Kidney glomerular epithelial cell (primary cell): ENCODE measurements at regions not wholly inside any gene's neighbourhood (a gene's known extent, or its start where the extent isn't known, plus 50 kb on each side); places are given as distances from the start of the nearest gene placed in this dataset.
"Not testable (repeated sequence)": the region's sequence is repeated elsewhere in the genome, so short reads cannot be mapped to it uniquely, and the experiment has no call there.

Source experiments
- DNase-seq: peaks from one replicate; lab custom pipeline; 2025; lab: John Stamatoyannopoulos, UW

- DNase-seq: no peak
These were observed 684.7 kb downstream of the EFNA5 start for GRCh38 chr5:106986006-106986405.

- DNase-seq: no peak
These were observed 685.6 kb downstream of the EFNA5 start for GRCh38 chr5:106985174-106985573.

- not testable (repeated sequence) for DNase-seq
These were observed 691.6 kb downstream of the EFNA5 start for GRCh38 chr5:106979178-106979577.

GRCh38 chr5:106978582-106979165, 692.1 kb downstream of the EFNA5 start:
- not testable (repeated sequence) for DNase-seq

GRCh38 chr5:106976363-106976762, 694.4 kb downstream of the EFNA5 start:
- no peak for DNase-seq

GRCh38 chr5:106974272-106974671, 696.5 kb downstream of the EFNA5 start:
- DNase-seq: no peak

- peak; percentile 82 for DNase-seq
These were observed 703.9 kb downstream of the EFNA5 start for GRCh38 chr5:106966686-106967315.

- peak; percentile 81 for DNase-seq
These were observed 706.6 kb downstream of the EFNA5 start for GRCh38 chr5:106964132-106964531.

GRCh38 chr5:106963630-106964029, 707.1 kb downstream of the EFNA5 start:
- DNase-seq: no peak

- DNase-seq: no peak
These were observed 708.1 kb downstream of the EFNA5 start for GRCh38 chr5:106962464-106963230.

- no peak for DNase-seq
These were observed 711.4 kb downstream of the EFNA5 start for GRCh38 chr5:106959387-106959786.

- no peak for DNase-seq
These were observed 713.4 kb downstream of the EFNA5 start for GRCh38 chr5:106957336-106957735.

GRCh38 chr5:106956886-106957285, 713.9 kb downstream of the EFNA5 start:
- DNase-seq: no peak

GRCh38 chr5:106956187-106956586, 714.5 kb downstream of the EFNA5 start:
- DNase-seq: no peak

GRCh38 chr5:106940986-106941385, 729.8 kb downstream of the EFNA5 start:
- DNase-seq: peak; percentile 80

GRCh38 chr5:106940301-106940846, 730.4 kb downstream of the EFNA5 start:
- no peak for DNase-seq

GRCh38 chr5:106923409-106923808, 747.3 kb downstream of the EFNA5 start:
- DNase-seq: no peak

- DNase-seq: no peak
These were observed 749.2 kb downstream of the EFNA5 start for GRCh38 chr5:106921567-106921966.

GRCh38 chr5:106910486-106910885, 760.3 kb downstream of the EFNA5 start:
- DNase-seq: no peak

GRCh38 chr5:106909716-106910115, 761.0 kb downstream of the EFNA5 start:
- DNase-seq: no peak

GRCh38 chr5:106907979-106908378, 762.8 kb downstream of the EFNA5 start:
- DNase-seq: no peak

- no peak for DNase-seq
These were observed 764.5 kb downstream of the EFNA5 start for GRCh38 chr5:106906199-106906598.

- DNase-seq: no peak
These were observed 775.8 kb downstream of the EFNA5 start for GRCh38 chr5:106894964-106895363.
